ENCODE measurements at regions not wholly inside any gene's neighbourhood (a gene's known extent, or its start where the extent isn't known, plus 50 kb on each side); places are given as distances from the start of the nearest gene placed in this dataset.

DNA sequence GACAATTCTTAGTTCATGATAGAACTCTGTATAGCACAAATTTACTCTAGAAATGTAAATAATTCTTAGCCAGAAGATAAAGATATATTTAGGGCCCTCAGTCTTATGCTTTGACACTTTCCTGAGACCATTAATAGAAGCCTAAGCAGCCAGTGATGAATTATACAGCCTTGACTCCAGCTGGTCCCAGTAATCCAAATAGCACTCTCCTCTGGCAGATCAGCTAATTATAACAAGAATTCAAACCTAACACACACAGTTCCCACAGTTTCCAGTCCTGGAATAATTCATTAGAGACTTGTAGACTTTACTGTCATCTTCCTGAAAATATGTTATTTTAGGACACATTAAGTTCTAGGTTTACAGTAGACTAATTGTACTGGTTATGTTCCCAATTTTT, 50.4 kb downstream of the SHOC1 start:
- H3K27me3 ChIP-seq (ENCODE audit: control insufficient read depth in 2 of 2, insufficient read depth in 2 of 2, low read length in 2 of 2), result no peaks in the 10 kb centered on the region
- ChIA-PET POLR2A (interaction anchor here (0.8 kb wide), 1 partner anchor 59 kb away, joined by 3 read pairs; no protein-coding TSS in a partner anchor), CTCF (ENCODE audit: low intra/inter-chr PET ratio) (no interaction called here)
- FAIRE-seq, result no peak
- no TSS peak for BruUV-seq (replicated peaks)
- H3K36me3 ChIP-seq (ENCODE audit: control insufficient read depth, insufficient read depth, low read length), result no peaks in the 10 kb centered on the region
- no peaks in the 10 kb centered on the region for H3K9me3 ChIP-seq (replicated peaks; ENCODE audit: control insufficient read depth, insufficient read depth, low read depth, low read length)
- in situ Hi-C loops (cut with MboI) (no loop called here), intact Hi-C loops (cut with micrococcal nuclease) (no loop called here)
- no peak overlapping the region for H3K9ac ChIP-seq (ENCODE audit: insufficient read depth in 1 of 2, low read depth in 2 of 2, low read length in 2 of 2)
- no peaks in the 10 kb centered on the region for H3K9me1 ChIP-seq (ENCODE audit: control insufficient read depth, insufficient read depth, low read length)
- H2AFZ ChIP-seq (ENCODE audit: low read depth, low read length), result no peak overlapping the region
- no peaks in the 10 kb centered on the region for H3K79me2 ChIP-seq (ENCODE audit: control insufficient read depth, insufficient read depth, low read length)
- no peaks in the 10 kb centered on the region for H3K4me1 ChIP-seq (replicated peaks in 1 of 2; ENCODE audit: control insufficient read depth in 2 of 2, insufficient read depth in 2 of 2, low read length in 2 of 2)
- no peak overlapping the region for H3K4me3 ChIP-seq
- no peak for ATAC-seq
- H4K20me1 ChIP-seq (replicated peaks; ENCODE audit: control insufficient read depth, insufficient read depth, low read length), result no peaks in the 10 kb centered on the region
- H3K27ac ChIP-seq (ENCODE audit: extremely low read depth, low read depth, low read length), result no peak overlapping the region
- H3K4me2 ChIP-seq (ENCODE audit: insufficient read depth, low read length), result no peak overlapping the region
- no peak for DNase-seq (ENCODE audit: extremely low read depth in 1 of 4, low spot score in 3 of 4)
- TF ChIP-seq, protein P1, sequence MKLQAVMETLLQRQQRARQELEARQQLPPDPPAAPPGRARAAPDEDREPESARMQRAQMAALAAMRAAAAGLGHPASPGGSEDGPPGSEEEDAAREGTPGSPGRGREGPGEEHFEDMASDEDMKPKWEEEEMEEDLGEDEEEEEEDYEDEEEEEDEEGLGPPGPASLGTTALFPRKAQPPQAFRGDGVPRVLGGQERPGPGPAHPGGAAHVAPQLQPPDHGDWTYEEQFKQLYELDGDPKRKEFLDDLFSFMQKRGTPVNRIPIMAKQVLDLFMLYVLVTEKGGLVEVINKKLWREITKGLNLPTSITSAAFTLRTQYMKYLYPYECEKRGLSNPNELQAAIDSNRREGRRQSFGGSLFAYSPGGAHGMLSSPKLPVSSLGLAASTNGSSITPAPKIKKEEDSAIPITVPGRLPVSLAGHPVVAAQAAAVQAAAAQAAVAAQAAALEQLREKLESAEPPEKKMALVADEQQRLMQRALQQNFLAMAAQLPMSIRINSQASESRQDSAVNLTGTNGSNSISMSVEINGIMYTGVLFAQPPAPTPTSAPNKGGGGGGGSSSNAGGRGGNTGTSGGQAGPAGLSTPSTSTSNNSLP (IDR thresholded peaks at IDR 0.05; ENCODE audit: borderline replicate concordance, low read depth, low read length), result no peak
- TF ChIP-seq, protein P2, sequence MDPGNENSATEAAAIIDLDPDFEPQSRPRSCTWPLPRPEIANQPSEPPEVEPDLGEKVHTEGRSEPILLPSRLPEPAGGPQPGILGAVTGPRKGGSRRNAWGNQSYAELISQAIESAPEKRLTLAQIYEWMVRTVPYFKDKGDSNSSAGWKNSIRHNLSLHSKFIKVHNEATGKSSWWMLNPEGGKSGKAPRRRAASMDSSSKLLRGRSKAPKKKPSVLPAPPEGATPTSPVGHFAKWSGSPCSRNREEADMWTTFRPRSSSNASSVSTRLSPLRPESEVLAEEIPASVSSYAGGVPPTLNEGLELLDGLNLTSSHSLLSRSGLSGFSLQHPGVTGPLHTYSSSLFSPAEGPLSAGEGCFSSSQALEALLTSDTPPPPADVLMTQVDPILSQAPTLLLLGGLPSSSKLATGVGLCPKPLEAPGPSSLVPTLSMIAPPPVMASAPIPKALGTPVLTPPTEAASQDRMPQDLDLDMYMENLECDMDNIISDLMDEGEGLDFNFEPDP (CRISPR knock-in tag; IDR thresholded peaks at IDR 0.05), result no peak
- TF ChIP-seq CBFB (CRISPR knock-in tag; IDR thresholded peaks at IDR 0.05) (no peak), SNIP1 (IDR thresholded peaks at IDR 0.05; ENCODE audit: low read depth) (no peak), FOXA1 (IDR thresholded peaks at IDR 0.05; ENCODE audit: borderline replicate concordance) (no peak), CEBPG (CRISPR knock-in tag; IDR thresholded peaks at IDR 0.05) (no peak), CEBPG (tag; conservative IDR thresholded peaks at IDR 0.05 in 1 of 2, IDR thresholded peaks at IDR 0.05 in 1 of 2) (no peak)
- TF ChIP-seq, protein P3, sequence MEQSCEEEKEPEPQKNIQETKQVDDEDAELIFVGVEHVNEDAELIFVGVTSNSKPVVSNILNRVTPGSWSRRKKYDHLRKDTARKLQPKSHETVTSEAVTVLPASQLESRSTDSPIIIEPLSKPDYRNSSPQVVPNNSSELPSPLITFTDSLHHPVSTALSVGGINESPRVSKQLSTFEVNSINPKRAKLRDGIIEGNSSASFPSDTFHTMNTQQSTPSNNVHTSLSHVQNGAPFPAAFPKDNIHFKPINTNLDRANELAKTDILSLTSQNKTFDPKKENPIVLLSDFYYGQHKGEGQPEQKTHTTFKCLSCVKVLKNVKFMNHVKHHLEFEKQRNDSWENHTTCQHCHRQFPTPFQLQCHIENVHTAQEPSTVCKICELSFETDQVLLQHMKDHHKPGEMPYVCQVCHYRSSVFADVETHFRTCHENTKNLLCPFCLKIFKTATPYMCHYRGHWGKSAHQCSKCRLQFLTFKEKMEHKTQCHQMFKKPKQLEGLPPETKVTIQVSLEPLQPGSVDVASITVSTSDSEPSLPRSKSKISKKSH (CRISPR knock-in tag; IDR thresholded peaks at IDR 0.05), result no peak
